ENCODE measurements at regions not wholly inside any gene's neighbourhood (a gene's known extent, or its start where the extent isn't known, plus 50 kb on each side); places are given as distances from the start of the nearest gene placed in this dataset.

DNA sequence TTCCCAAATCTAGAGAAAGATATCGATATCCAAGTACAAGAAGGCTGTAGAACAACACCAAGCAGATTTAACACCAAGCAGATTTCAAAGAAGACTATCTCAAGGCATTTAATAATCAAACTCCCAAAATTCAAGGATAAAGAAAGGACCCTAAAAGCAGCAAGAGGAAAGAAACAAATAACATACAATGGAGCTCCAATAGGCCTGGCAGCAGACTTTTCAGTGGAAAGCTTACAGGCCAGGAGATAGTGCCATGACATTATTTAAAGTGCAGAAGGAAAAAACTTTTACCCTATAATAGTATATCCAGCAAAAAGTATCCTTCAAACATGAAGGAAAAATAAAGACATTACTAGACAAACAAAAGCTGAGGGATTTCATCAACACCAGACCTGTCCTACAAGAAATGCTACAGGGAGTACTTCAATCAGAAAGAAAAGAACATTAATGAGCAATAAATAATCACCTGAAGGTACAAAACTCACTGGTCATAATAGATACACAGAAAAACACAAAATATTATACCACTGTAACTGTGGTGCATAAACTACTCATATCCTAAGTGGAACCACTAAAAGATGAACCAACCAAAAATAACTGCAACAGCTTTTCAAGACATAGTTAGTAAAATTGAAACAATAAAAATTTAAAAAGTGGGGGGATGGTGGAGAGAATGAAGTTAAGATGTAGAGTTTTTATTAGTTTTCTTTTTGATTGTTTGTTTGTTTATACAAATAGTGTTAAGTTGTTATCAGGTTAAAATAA lies 267.2 kb downstream of the AUH start (continued):
- TF ChIP-seq POLR2AphosphoS5 (IDR thresholded peaks at IDR 0.05; ENCODE audit: low read depth) (no peak), EZH2 (IDR thresholded peaks at IDR 0.05; ENCODE audit: low read depth, unreplicated experiment) (no peak), ZNF114 (CRISPR knock-in tag; IDR thresholded peaks at IDR 0.05) (no peak), CREB1 (CRISPR knock-in tag; IDR thresholded peaks at IDR 0.05; ENCODE audit: low read depth) (no peak), STAT1 (IDR thresholded peaks at IDR 0.05; ENCODE audit: unreplicated experiment) (no peak)
- TF ChIP-seq, protein P1, sequence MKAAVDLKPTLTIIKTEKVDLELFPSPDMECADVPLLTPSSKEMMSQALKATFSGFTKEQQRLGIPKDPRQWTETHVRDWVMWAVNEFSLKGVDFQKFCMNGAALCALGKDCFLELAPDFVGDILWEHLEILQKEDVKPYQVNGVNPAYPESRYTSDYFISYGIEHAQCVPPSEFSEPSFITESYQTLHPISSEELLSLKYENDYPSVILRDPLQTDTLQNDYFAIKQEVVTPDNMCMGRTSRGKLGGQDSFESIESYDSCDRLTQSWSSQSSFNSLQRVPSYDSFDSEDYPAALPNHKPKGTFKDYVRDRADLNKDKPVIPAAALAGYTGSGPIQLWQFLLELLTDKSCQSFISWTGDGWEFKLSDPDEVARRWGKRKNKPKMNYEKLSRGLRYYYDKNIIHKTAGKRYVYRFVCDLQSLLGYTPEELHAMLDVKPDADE (IDR thresholded peaks at IDR 0.05) = no peak

DNA sequence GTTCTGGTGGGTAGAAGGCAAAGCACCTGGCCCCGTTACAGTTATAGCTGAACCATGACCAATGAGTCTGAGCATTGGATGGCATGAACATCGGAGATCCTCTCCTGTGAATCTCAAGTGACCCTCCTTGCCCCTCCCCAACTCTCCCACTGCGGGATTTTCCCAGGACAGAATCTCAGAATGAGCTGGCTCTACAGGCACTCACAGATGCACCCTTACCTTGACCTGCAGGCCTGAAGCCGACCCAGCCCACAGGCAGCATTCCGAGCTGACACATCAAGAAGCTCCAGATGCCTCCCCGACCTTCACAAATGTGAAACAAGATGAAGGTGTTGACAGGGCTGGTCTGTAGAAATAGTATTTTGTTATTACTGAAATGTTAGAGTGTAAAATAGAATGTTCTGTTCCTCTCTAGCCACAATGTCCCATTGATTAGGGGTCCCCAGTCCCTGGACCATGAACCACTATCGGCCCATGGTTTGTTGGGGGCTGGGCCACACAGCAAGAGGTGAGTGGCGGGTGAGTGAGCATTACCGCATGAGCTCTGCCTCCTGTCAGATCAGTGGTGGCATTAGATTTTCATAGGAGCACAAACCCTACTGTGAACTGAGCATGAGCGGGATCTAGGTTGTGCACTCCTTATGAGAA lies 263.4 kb downstream of the AUH start:
- Mint-ChIP-seq H3K36me3 (ENCODE audit: low read depth) (no peaks in the 10 kb centered on the region; the same call in 1 of the 3 replicates), H3K27me3 (ENCODE audit: insufficient read depth, low read depth, poor library complexity) (peaks cover 1% of the 10 kb centered on the region), H3K4me1 (peaks cover 9% of the 10 kb centered on the region), H3K4me3 (no peak overlapping the region), H3K9me3 (no peaks in the 10 kb centered on the region; the same call in none of the 3 replicates), H3K27ac (no peak overlapping the region)
- Histone ChIP-seq H4K20me1 (replicated peaks; ENCODE audit: insufficient read depth) (no peaks in the 10 kb centered on the region), H3K9me2 (ENCODE audit: insufficient read depth) (no peaks in the 10 kb centered on the region; the same call in 1 of the 2 replicates), H3F3A (replicated peaks; ENCODE audit: low read depth) (no peaks in the 10 kb centered on the region), H3K4me3 (no peak overlapping the region), H3K27me3 (ENCODE audit: insufficient read depth) (no peaks in the 10 kb centered on the region), H3K36me3 (ENCODE audit: insufficient read depth) (no peaks in the 10 kb centered on the region), H3K27ac (ENCODE audit: low read depth) (no peak overlapping the region), H2AFZ (no peak overlapping the region), H3K4me1 (ENCODE audit: insufficient read depth) (no peaks in the 10 kb centered on the region), H3K4me2 (no peak overlapping the region), H3K79me2 (replicated peaks; ENCODE audit: insufficient read depth) (no peaks in the 10 kb centered on the region)
- no peak for ATAC-seq
- DNase-seq (ENCODE audit: low spot score) = no peak
- no peak for TF ChIP-seq CREB1 (CRISPR knock-in tag; IDR thresholded peaks at IDR 0.05; ENCODE audit: low read depth)
- no peak for TF ChIP-seq ZNF331 (CRISPR knock-in tag; IDR thresholded peaks at IDR 0.05; ENCODE audit: low read depth)
- TF ChIP-seq STAT1 (IDR thresholded peaks at IDR 0.05; ENCODE audit: unreplicated experiment) = no peak
- TF ChIP-seq, protein P2, sequence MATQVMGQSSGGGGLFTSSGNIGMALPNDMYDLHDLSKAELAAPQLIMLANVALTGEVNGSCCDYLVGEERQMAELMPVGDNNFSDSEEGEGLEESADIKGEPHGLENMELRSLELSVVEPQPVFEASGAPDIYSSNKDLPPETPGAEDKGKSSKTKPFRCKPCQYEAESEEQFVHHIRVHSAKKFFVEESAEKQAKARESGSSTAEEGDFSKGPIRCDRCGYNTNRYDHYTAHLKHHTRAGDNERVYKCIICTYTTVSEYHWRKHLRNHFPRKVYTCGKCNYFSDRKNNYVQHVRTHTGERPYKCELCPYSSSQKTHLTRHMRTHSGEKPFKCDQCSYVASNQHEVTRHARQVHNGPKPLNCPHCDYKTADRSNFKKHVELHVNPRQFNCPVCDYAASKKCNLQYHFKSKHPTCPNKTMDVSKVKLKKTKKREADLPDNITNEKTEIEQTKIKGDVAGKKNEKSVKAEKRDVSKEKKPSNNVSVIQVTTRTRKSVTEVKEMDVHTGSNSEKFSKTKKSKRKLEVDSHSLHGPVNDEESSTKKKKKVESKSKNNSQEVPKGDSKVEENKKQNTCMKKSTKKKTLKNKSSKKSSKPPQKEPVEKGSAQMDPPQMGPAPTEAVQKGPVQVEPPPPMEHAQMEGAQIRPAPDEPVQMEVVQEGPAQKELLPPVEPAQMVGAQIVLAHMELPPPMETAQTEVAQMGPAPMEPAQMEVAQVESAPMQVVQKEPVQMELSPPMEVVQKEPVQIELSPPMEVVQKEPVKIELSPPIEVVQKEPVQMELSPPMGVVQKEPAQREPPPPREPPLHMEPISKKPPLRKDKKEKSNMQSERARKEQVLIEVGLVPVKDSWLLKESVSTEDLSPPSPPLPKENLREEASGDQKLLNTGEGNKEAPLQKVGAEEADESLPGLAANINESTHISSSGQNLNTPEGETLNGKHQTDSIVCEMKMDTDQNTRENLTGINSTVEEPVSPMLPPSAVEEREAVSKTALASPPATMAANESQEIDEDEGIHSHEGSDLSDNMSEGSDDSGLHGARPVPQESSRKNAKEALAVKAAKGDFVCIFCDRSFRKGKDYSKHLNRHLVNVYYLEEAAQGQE (IDR thresholded peaks at IDR 0.05; ENCODE audit: unreplicated experiment) = no peak
- no peak for TF ChIP-seq ZNF114 (CRISPR knock-in tag; IDR thresholded peaks at IDR 0.05)
- no peak for TF ChIP-seq EZH2phosphoT487 (IDR thresholded peaks at IDR 0.05; ENCODE audit: unreplicated experiment)
- TF ChIP-seq, protein P1 (IDR thresholded peaks at IDR 0.05) = no peak
- TF ChIP-seq, protein P3, sequence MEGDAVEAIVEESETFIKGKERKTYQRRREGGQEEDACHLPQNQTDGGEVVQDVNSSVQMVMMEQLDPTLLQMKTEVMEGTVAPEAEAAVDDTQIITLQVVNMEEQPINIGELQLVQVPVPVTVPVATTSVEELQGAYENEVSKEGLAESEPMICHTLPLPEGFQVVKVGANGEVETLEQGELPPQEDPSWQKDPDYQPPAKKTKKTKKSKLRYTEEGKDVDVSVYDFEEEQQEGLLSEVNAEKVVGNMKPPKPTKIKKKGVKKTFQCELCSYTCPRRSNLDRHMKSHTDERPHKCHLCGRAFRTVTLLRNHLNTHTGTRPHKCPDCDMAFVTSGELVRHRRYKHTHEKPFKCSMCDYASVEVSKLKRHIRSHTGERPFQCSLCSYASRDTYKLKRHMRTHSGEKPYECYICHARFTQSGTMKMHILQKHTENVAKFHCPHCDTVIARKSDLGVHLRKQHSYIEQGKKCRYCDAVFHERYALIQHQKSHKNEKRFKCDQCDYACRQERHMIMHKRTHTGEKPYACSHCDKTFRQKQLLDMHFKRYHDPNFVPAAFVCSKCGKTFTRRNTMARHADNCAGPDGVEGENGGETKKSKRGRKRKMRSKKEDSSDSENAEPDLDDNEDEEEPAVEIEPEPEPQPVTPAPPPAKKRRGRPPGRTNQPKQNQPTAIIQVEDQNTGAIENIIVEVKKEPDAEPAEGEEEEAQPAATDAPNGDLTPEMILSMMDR (conservative IDR thresholded peaks at IDR 0.05; ENCODE audit: low read depth in 2 of 2) = no peak
- TF ChIP-seq EZH2 (IDR thresholded peaks at IDR 0.05; ENCODE audit: low read depth, unreplicated experiment) = no peak
